ENCODE measurements at regions not wholly inside any gene's neighbourhood (a gene's known extent, or its start where the extent isn't known, plus 50 kb on each side); places are given as distances from the start of the nearest gene placed in this dataset.
"Not testable (repeated sequence)": the region's sequence is repeated elsewhere in the genome, so short reads cannot be mapped to it uniquely, and the experiment has no call there.

DNA sequence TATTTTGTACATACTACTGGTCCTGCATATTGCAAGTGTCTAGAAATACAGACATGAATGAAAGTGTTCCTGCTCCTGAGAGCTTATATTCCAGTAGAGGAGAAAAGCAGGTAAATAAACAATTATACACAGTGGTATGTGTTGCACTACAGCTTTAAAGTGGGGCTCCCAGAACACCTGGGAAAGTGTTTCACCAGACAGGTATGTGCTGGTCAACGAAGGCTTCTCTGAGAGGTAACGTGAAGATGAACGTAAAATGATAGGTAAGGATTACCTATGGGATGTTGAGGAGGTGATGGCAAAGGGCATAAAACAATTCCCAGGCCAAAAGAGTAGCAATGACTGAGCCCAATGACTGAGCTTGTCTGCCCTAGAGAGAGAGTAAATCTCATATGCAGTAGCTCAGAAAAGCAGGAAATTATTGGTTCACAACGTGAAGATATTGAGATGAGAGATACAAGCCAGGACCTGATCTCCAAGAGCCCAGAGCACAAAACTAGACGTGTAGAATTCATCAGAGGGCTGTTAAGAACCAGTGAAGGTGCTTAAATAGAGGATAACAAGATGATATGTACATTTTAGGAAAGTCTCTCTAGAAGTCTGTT, 459.1 kb upstream of the BCHE start:
- DNase-seq: no peak

GRCh38 chr3:166291186-166291955, 454.1 kb upstream of the BCHE start:
- no peak for DNase-seq

DNA sequence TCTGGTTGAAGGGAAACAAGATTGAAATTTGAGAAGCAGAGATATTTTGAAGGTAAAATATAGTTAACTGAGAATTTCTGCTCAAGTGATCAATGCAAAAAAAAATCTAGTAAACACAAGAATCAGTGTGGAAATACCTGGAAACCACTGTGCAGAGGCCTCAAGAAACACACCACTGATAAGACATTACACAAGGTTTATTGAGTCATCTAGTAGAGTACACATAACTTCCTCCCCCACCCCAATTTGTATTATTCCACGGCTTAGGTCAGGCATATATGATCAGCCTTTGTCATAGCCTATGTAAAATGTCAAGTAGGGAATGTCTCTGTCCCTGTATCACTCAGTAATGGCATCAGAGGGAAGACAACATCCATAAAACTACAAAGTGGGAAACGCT, 447.8 kb upstream of the BCHE start:
- no peak for DNase-seq

DNA sequence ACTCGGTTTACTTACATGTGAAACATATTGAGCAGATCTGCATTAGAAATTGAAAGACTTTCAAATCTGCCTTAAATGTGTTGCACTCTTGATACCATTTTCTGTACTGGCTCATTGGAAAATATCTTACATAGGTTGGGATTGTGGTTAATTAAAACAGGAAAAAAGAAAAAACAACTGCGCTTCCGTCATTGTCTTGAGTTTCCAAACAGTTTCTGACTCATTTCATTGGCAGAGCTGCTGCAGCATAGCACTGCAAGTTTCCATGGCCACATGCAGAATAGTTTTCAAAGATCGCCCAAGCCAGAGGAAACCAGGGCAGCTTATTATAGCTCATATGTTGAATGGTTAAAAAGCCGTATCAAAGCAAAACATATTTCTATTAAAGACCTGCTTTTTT, 446.6 kb upstream of the BCHE start:
- no peak for DNase-seq

- DNase-seq: no peak
Observed at GRCh38 chr3:166282931-166283330, 445.7 kb upstream of the BCHE start.

DNA sequence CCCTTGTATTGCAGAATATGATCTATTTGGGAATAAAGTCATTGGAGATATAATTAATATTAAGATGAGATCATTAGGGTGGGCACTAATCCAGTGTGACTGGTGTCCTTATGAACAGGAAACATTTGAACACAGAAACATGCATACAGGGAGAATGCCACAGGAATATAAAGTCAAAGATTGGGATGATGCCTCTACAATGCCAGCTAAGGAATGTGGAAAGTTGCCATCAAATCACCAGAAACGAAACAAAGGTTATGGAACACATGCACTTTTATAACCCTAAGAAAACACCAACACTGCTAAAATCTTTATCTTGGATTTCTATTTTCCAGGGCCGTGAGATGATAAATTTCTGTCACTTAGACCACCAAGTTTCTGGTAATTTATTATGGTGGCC, 442.4 kb upstream of the BCHE start:
- DNase-seq: no peak

GRCh38 chr3:166275024-166275390, 437.8 kb upstream of the BCHE start:
- DNase-seq: no peak

DNA sequence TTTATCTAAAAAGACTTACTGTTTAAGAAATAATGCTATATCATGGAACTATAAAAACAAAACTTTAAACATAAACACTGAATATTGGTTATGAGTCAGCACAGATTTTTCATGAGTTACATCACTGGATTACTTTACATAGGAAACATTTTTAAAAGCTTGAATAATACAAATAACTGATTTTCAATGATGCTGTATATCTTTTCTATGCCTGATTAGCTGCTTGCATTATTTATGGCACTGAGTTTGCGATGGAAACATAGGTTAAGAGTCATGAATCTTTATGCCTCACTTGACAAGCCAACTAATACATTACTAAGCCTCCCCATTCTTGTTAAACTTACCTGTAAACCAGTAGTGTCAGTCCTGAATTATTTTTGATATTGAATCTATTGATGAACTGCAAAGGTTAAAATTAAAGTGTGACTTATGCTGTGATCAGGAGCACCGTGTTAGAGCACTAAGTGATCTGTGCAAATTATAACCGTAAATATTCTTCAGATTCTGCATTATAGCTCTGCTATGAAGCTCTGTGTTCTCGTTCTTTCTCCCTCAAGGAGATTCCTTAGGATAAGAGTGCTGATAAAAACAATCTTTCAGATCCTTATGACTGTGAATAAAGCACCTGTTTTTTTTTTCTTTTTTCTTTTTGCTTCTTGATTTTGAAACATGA, 437.3 kb upstream of the BCHE start:
- no peak for DNase-seq

DNA sequence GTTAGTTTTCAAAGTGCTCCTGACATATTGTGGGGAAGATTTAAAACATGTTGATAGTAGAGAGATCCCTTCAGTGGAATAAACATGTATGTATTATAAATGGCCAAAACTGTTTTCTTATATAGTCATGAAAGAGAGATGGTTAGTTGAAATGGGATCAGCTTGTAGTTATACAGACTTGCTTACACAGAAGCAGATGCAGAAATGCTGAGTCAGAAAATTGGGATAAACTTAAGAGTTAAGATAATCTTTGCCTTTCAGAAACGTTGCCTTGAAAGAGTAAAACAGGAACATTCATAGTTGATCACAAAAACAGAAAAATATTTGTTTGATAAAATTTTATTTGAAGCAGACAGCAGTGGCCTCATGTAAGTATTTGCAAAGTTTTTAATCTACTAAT, 433.2 kb upstream of the BCHE start:
- DNase-seq: no peak

DNA sequence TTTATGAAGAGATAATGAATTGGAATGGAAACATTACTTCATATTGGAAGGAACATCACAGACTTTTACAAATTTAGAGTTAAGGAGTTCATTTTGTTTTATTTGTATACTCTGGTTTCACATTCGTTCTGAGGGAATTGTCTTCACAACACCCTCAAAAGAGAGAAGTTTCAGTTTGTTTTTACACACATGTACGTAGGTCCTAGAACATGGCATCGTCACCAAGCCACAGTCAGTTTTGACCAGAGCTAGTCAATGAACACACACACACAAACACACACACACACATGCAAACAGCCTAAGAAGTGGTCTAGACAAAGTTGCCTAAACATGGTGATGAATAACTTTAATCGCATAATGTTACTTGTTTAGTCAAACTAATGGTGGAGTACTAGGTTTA, 427.9 kb upstream of the BCHE start:
- DNase-seq: no peak

GRCh38 chr3:166263460-166263859, 426.2 kb upstream of the BCHE start:
- DNase-seq: no peak

- DNase-seq: not testable (repeated sequence)
Observed at GRCh38 chr3:166258293-166258850, 421.1 kb upstream of the BCHE start.

- DNase-seq: no peak
Observed at GRCh38 chr3:166257715-166258114, 420.5 kb upstream of the BCHE start.

GRCh38 chr3:166248784-166249183, 411.6 kb upstream of the BCHE start:
- no peak for DNase-seq

- DNase-seq: no peak
Observed at GRCh38 chr3:166243511-166243910, 406.3 kb upstream of the BCHE start.

GRCh38 chr3:166223120-166223519, 385.9 kb upstream of the BCHE start:
- no peak for DNase-seq

GRCh38 chr3:166211451-166211850, 374.2 kb upstream of the BCHE start:
- no peak for DNase-seq

GRCh38 chr3:166209701-166210100, 372.5 kb upstream of the BCHE start:
- no peak for DNase-seq

DNA sequence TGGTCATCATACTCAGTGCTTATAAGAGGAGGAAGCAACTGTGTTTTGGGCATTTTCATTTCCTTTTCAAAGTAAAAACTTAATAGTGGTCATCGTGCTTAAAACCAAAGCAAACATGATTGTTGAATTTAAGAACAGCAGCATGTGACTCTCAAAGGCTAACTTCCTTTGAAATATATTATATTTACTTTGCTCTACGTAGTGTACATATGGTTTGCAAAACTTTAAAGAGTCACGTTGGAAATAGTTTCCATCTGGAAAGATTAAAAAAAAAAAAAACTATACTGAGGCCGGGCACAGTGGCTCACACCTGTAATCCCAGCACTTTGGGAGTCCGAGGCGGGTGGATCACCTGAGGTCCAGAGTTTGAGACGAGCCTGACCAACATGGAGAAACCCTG, 367.9 kb upstream of the BCHE start:
- no peak for DNase-seq

DNA sequence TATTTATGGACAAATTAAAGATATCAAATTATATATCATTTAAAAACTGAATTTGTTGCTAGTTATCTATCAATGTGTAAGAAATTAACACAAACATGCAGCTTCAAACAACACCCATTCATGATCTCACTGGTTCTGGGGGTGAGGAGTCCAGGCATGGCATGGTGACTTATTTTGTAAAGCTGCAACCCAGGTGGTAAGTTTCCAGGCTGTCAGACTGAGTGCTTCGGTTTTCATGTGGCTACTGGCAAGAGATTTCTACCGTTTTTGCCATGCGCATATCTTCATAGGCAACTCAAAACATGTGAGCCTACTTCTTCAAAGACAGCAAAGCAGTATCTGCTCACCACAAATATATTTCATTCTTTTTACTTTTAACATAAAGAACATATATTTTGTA, 364.3 kb upstream of the BCHE start:
- no peak for DNase-seq

GRCh38 chr3:166199491-166199890, 362.3 kb upstream of the BCHE start:
- no peak for DNase-seq

- DNase-seq: no peak
Observed at GRCh38 chr3:166195808-166196207, 358.6 kb upstream of the BCHE start.

GRCh38 chr3:166191411-166191810, 354.2 kb upstream of the BCHE start:
- no peak for DNase-seq

DNA sequence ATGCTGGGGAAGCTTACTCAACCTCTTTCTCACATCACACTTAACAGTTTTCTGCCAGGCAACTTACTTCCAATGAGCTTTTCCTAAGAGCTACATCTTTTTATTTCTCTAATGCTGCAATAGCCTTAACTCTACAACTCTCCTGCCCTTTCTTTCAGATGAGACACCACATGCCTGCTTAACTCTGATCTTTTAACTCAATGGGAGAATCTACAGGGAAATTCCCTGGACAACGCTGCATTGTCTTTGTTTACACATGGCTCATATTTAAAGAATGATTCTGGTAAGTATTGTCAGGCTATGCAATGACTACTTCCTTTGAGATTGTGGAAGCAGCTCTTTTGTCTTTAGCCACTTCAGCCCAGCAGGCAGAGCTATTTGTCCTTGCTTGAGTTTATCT, 353.1 kb upstream of the BCHE start:
- DNase-seq: no peak
